OCI-LY1 (cell line): ENCODE measurements at regions not wholly inside any gene's neighbourhood (a gene's known extent, or its start where the extent isn't known, plus 50 kb on each side); places are given as distances from the start of the nearest gene placed in this dataset.

Experiments used
- H2AFZ ChIP-seq: fragments of 200-600 bp; sonication (generic), shearing (Covaris generic); 2 replicates; pipeline ENCODE4 v1.6.0; 2014; ENCODE audit warnings: antibody characterized with exemption, mild to moderate bottlenecking, low read length
- H3F3A ChIP-seq: fragments of 200-600 bp; sonication (generic), shearing (Covaris generic); 2 replicates; pipeline ENCODE4 v1.6.0; 2014; ENCODE audit warnings: mild to moderate bottlenecking, antibody characterized with exemption, low read length, moderate library complexity; ENCODE audit not compliant: insufficient read depth
- H3K27ac ChIP-seq: fragments of 200-600 bp; sonication (generic); 2 replicates; pipeline ENCODE4 v1.5.1; 2014; ENCODE audit warnings: low read length, mixed run types, mild to moderate bottlenecking, low read depth; ENCODE audit not compliant: poor library complexity, severe bottlenecking
- H3K27me3 ChIP-seq: fragments of 200-600 bp; sonication (generic); 2 replicates; pipeline ENCODE4 v1.6.0; 2014; ENCODE audit warnings: antibody characterized with exemption, mild to moderate bottlenecking, low read length, moderate library complexity; ENCODE audit not compliant: insufficient read depth
- H3K36me3 ChIP-seq: fragments of 200-600 bp; sonication (generic); 2 replicates; pipeline ENCODE4 v1.6.1; 2014; ENCODE audit warnings: mild to moderate bottlenecking, antibody characterized with exemption, low read length, moderate library complexity, mixed read lengths; ENCODE audit not compliant: insufficient read depth
- H3K4me1 ChIP-seq: fragments of 200-600 bp; sonication (generic); 2 replicates; pipeline ENCODE4 v1.5.1; 2014; ENCODE audit warnings: mild to moderate bottlenecking, low read length, moderate library complexity; ENCODE audit not compliant: insufficient read depth, severe bottlenecking
- H3K4me2 ChIP-seq: fragments of 200-600 bp; sonication (generic), shearing (Covaris generic); 2 replicates; pipeline ENCODE4 v1.6.1; 2014; ENCODE audit warnings: low read length
- H3K4me3 ChIP-seq: fragments of 200-600 bp; sonication (generic); 2 replicates; pipeline ENCODE4 v1.5.1; 2014; ENCODE audit warnings: low read length, low read depth, mild to moderate bottlenecking, mixed read lengths; ENCODE audit not compliant: poor library complexity, severe bottlenecking
- H3K79me2 ChIP-seq: fragments of 200-600 bp; shearing (Covaris generic); 2 replicates; pipeline ENCODE4 v1.6.1; 2016; ENCODE audit warnings: mixed run types, low read length, mixed read lengths; ENCODE audit not compliant: insufficient read depth
- H3K9ac ChIP-seq: fragments of 200-600 bp; sonication (generic), shearing (Covaris generic); 2 replicates; pipeline ENCODE4 v1.6.1; 2014; ENCODE audit warnings: mild to moderate bottlenecking, low read length, mixed read lengths
- H3K9me2 ChIP-seq: fragments of 200-600 bp; sonication (generic), shearing (Covaris generic); 2 replicates; pipeline ENCODE4 v1.6.1; 2014; ENCODE audit warnings: low read depth, mild to moderate bottlenecking, low read length, mixed read lengths
- H3K9me3 ChIP-seq: fragments of 200-600 bp; shearing (Covaris generic); 2 replicates; pipeline ENCODE4 v1.6.1; 2014; ENCODE audit warnings: low read length, mixed read lengths
- H4K20me1 ChIP-seq: fragments of 200-600 bp; sonication (generic), shearing (Covaris generic); 2 replicates; pipeline ENCODE4 v1.6.0; 2016; ENCODE audit warnings: mild to moderate bottlenecking, low read length; ENCODE audit not compliant: insufficient read depth
- EZH2 ChIP-seq: fragments of 200-600 bp; sonication (generic), shearing (Covaris generic); IDR thresholded peaks from 2 replicates; pipeline ENCODE4 v1.8.0; 2017; ENCODE audit warnings: borderline replicate concordance, mixed run types, mild to moderate bottlenecking, antibody characterized with exemption, low read length, moderate library complexity, mixed read lengths
- TF ChIP-seq, protein P1 (sequence below): fragments of 200-600 bp; sonication (generic), shearing (Covaris generic); IDR thresholded peaks from 2 replicates; pipeline ENCODE4 v1.5.1; 2017; ENCODE audit warnings: mild to moderate bottlenecking, antibody characterized with exemption, low read length, moderate library complexity, mixed read lengths

DNA sequence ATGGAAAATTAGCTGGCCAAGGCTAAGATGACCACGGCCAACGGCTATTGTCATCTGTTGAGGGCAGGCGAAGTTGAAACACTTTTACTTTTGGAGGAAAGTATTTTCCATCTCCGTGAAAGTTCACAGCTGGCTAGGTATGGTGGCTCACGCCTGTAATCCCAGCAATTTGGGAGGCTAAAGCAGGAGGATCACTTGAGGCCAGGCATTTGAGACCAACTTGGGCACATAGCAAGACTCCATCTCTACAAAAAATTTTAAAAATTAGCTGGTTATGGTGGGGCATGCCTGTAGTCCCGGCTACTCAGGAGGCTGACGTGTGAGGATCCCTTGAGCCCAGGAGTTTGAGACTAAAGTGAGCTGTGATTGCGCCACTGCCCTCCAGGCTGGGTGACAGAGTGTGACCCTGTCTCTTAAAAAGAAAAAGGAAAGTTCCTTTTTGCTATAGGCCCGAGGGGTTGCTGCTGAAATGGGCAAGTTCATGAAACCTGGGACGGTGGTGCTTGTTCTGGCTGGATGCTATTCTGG, 85.5 kb upstream of the MKLN1 start:
- Histone ChIP-seq H3K79me2 (no peaks in the 10 kb centered on the region), H4K20me1 (no peaks in the 10 kb centered on the region), H3K4me3 (no peak overlapping the region), H3K9ac (no peak overlapping the region), H3K9me2 (no peaks in the 10 kb centered on the region), H3K36me3 (no peaks in the 10 kb centered on the region), H3K4me2 (no peak overlapping the region), H2AFZ (no peak overlapping the region), H3K9me3 (0 out of 2 replicates have a peak, but pooled peaks cover 3% of the 10 kb centered on the region), H3K27ac (no peak overlapping the region), H3F3A (no peaks in the 10 kb centered on the region), H3K4me1 (no peaks in the 10 kb centered on the region), H3K27me3 (no peaks in the 10 kb centered on the region)
- TF ChIP-seq EZH2, result no peak
- TF ChIP-seq, protein P1, sequence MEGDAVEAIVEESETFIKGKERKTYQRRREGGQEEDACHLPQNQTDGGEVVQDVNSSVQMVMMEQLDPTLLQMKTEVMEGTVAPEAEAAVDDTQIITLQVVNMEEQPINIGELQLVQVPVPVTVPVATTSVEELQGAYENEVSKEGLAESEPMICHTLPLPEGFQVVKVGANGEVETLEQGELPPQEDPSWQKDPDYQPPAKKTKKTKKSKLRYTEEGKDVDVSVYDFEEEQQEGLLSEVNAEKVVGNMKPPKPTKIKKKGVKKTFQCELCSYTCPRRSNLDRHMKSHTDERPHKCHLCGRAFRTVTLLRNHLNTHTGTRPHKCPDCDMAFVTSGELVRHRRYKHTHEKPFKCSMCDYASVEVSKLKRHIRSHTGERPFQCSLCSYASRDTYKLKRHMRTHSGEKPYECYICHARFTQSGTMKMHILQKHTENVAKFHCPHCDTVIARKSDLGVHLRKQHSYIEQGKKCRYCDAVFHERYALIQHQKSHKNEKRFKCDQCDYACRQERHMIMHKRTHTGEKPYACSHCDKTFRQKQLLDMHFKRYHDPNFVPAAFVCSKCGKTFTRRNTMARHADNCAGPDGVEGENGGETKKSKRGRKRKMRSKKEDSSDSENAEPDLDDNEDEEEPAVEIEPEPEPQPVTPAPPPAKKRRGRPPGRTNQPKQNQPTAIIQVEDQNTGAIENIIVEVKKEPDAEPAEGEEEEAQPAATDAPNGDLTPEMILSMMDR, result no peak

DNA sequence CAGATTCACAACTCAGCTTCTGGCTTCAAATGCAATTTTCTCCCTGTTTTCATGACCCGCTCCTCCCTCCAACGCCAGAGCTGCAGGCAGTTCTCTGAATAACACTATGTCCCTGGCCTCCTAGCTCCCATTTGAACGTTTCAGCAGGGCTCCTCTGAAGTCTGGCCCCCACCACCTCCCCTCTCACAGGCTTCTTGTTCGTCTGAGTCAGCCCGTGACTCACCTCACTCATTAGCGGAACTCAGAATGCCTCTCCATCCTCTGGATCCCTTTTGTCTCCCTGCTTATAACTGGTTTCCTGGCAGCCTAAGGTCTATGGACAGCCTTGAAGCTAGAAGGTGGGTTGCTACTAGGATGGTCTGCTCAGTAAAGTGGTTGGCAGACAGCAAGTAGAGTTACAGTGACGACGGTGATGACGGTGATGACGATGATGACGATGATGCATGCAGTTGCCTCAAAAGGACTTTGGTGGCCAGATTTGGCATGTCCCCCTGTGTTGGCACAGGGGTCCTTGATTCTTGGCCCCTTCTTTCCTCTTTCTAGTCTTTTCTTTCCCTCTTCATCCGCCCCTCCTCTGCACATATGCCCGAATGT, 83.3 kb upstream of the MKLN1 start:
- Histone ChIP-seq H3K27ac (no peak overlapping the region), H3K27me3 (no peaks in the 10 kb centered on the region), H2AFZ (no peak overlapping the region), H3K79me2 (no peaks in the 10 kb centered on the region), H3K4me1 (no peaks in the 10 kb centered on the region), H3K9me3 (no peaks in the 10 kb centered on the region), H3K4me2 (no peak overlapping the region), H3K36me3 (no peaks in the 10 kb centered on the region; the same call in 1 of the 2 replicates), H3K9ac (no peak overlapping the region), H3K9me2 (no peaks in the 10 kb centered on the region), H3F3A (no peaks in the 10 kb centered on the region), H4K20me1 (no peaks in the 10 kb centered on the region), H3K4me3 (no peak overlapping the region)
- TF ChIP-seq, protein P1, result no peak
- no peak for TF ChIP-seq EZH2

DNA sequence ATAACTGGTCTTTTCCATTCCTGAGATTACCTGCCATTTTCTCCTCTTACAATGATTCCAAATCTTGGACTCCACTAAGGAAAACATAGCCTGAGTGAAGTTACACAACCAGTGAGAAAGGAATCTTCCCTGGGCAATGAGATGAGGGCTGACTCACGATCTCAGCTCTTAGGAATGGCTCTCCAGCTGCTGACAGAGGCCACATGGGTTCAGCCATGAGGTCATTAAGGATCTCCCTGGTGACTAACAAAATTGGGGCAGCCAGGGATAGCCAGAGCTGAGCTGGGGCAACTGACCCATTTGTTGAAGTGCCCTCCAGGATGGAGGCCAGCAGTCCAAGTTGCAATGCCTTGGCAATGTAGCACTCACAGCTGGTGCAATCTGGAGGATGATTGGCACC, 78.7 kb upstream of the MKLN1 start:
- Histone ChIP-seq H3K4me1 (no peaks in the 10 kb centered on the region), H3K4me3 (no peak overlapping the region), H3K79me2 (no peaks in the 10 kb centered on the region), H3F3A (no peaks in the 10 kb centered on the region), H3K9me3 (peaks cover 9% of the 10 kb centered on the region), H3K9me2 (no peaks in the 10 kb centered on the region), H3K36me3 (no peaks in the 10 kb centered on the region; the same call in 1 of the 2 replicates), H3K9ac (no peak overlapping the region), H3K27ac (no peak overlapping the region), H3K27me3 (no peaks in the 10 kb centered on the region), H2AFZ (no peak overlapping the region), H3K4me2 (no peak overlapping the region), H4K20me1 (no peaks in the 10 kb centered on the region)
- no peak for TF ChIP-seq EZH2
- TF ChIP-seq, protein P1, result no peak
